RWPE1 (cell line): ENCODE measurements at regions not wholly inside any gene's neighbourhood (a gene's known extent, or its start where the extent isn't known, plus 50 kb on each side); places are given as distances from the start of the nearest gene placed in this dataset.

Experiments
- CTCF ChIA-PET: fragments of 350-600 bp; sonication (Branson Sonifier 250); formaldehyde crosslinking; extraction: SDS; loops from one replicate; lab custom pipeline; 2021; lab: Yijun Ruan, JAX
- POLR2A ChIA-PET: fragments of 400-600 bp; formaldehyde crosslinking; extraction: SDS; loops from one replicate; lab custom pipeline; 2020; ENCODE audit warnings: antibody characterized with exemption; ENCODE audit not compliant: low non-redundant PET; lab: Yijun Ruan, JAX
- DNase-seq: peaks from one replicate; pipeline ENCODE4 v3.0.0; 2012; ENCODE audit warnings: low spot score
- H3K27ac ChIP-seq: fragments of 450-650 bp; 2 replicates; pipeline ENCODE4 v1.5.1; 2017
- TF ChIP-seq, protein P1 (sequence below): fragments of 450-650 bp; conservative IDR thresholded peaks from 2 replicates; pipeline ENCODE4 v1.5.1; 2017; ENCODE audit warnings: low read depth, mild to moderate bottlenecking

- POLR2A ChIA-PET = no interaction called here
- DNase-seq = no peak
- no peak overlapping the region for H3K27ac ChIP-seq
- TF ChIP-seq, protein P1, sequence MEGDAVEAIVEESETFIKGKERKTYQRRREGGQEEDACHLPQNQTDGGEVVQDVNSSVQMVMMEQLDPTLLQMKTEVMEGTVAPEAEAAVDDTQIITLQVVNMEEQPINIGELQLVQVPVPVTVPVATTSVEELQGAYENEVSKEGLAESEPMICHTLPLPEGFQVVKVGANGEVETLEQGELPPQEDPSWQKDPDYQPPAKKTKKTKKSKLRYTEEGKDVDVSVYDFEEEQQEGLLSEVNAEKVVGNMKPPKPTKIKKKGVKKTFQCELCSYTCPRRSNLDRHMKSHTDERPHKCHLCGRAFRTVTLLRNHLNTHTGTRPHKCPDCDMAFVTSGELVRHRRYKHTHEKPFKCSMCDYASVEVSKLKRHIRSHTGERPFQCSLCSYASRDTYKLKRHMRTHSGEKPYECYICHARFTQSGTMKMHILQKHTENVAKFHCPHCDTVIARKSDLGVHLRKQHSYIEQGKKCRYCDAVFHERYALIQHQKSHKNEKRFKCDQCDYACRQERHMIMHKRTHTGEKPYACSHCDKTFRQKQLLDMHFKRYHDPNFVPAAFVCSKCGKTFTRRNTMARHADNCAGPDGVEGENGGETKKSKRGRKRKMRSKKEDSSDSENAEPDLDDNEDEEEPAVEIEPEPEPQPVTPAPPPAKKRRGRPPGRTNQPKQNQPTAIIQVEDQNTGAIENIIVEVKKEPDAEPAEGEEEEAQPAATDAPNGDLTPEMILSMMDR = no peak
- CTCF ChIA-PET = interaction anchor here (0.5 to 0.7 kb wide), 3 partner anchors 81 to 442 kb away, joined by 3 to 4 read pairs (median 3); no protein-coding TSS in a partner anchor
These were observed 355.9 kb upstream of the TLE4 start for GRCh38 chr9:79215821-79216220.

GRCh38 chr9:79220251-79220650 is 351.5 kb upstream of the TLE4 start:
- POLR2A ChIA-PET = no interaction called here
- no peak overlapping the region for H3K27ac ChIP-seq
- CTCF ChIA-PET = no interaction called here
- DNase-seq = no peak
- TF ChIP-seq, protein P1 = no peak

- DNase-seq = no peak
- TF ChIP-seq, protein P1 = no peak
- H3K27ac ChIP-seq = no peak overlapping the region
- CTCF ChIA-PET = interaction anchor here (0.6 kb wide), 1 partner anchor 620 kb away, joined by 3 read pairs; no protein-coding TSS in a partner anchor
- POLR2A ChIA-PET = no interaction called here
These were observed 351.1 kb upstream of the TLE4 start for GRCh38 chr9:79220666-79221065.

DNA sequence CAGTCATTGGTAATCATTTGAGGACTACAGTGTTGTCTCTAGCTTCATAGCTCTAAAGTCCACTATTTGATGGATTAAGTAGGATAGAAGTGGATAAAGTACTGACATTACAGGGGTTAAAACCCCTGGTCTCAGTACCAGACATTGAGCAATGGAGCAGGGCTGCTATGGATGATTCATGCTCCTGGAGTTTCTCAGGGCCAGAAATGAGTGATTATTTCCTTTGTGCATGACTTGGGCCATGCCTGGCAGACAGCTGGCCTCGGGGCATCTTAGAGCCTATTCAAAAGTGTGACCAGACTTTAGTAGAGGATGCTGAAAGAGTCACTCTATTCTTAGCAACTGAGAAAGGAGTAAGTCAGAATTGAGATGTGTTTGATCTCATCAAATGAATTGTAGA is 350.7 kb upstream of the TLE4 start:
- TF ChIP-seq, protein P1 = no peak
- POLR2A ChIA-PET = no interaction called here
- H3K27ac ChIP-seq = no peak overlapping the region
- peak; percentile 90 for DNase-seq
- CTCF ChIA-PET = interaction anchor here (0.6 to 0.8 kb wide), 3 partner anchors 13 to 978 kb away, joined by 3 read pairs; no protein-coding TSS in a partner anchor

DNA sequence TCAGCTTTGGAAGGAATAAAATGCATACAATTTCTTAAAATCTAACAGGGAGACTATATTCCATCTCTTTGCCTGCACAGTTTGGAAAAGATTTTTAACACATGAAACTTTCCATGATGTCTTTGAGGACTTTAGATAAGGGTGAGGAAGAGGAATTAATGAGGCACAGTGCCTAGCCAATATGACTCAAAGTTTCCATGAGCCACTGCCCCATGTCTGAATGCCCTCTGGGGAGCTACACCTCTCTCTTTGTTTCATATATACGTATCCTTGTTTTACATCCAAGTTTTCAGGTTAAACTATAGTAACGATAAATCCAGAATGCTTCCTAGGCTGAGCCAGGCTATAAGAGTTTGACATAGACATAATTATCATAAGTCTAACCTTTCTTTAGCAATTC is 349.3 kb upstream of the TLE4 start:
- H3K27ac ChIP-seq = no peak overlapping the region
- POLR2A ChIA-PET = no interaction called here
- TF ChIP-seq, protein P1 = no peak
- CTCF ChIA-PET = interaction anchor here (0.8 kb wide), 1 partner anchor 18 kb away, joined by 3 read pairs; no protein-coding TSS in a partner anchor
- no peak for DNase-seq

- no peak overlapping the region for H3K27ac ChIP-seq
- CTCF ChIA-PET = interaction anchor here (0.6 to 0.7 kb wide), 3 partner anchors 429 to 1451 kb away, joined by 3 read pairs; no protein-coding TSS in a partner anchor
- DNase-seq = peak; percentile 83
- POLR2A ChIA-PET = no interaction called here
- TF ChIP-seq, protein P1 = no peak
These were observed 346.9 kb upstream of the TLE4 start for GRCh38 chr9:79224672-79225433.
